LNCAP (cell line): ENCODE measurements at regions not wholly inside any gene's neighbourhood (a gene's known extent, or its start where the extent isn't known, plus 50 kb on each side); places are given as distances from the start of the nearest gene placed in this dataset.

ENCODE experiments used
- TF ChIP-seq, protein P1 (sequence below): fragments of 450-650 bp; IDR thresholded peaks from 2 replicates; pipeline ENCODE4 v1.5.1; 2017; ENCODE audit warnings: mild to moderate bottlenecking

DNA sequence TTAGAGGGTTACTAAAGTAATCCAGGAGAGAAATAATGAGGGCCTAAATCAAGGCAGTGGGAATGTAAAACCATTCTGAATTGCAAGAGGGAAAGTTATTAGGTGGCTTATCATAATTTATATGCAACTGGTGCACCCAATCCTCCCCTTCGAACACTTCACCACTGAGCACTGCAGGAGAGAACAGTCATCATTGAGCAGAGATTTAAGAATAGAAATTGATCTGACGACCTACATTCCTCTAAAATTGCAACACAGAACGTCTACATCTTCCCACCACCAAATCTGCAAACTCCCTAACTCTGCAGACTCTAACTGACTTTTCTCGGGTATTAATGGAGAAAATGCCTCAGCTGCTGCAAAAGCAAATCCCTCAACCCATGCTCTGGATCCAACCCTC is 138.5 kb upstream of the CDH20 start:
- TF ChIP-seq, protein P1, sequence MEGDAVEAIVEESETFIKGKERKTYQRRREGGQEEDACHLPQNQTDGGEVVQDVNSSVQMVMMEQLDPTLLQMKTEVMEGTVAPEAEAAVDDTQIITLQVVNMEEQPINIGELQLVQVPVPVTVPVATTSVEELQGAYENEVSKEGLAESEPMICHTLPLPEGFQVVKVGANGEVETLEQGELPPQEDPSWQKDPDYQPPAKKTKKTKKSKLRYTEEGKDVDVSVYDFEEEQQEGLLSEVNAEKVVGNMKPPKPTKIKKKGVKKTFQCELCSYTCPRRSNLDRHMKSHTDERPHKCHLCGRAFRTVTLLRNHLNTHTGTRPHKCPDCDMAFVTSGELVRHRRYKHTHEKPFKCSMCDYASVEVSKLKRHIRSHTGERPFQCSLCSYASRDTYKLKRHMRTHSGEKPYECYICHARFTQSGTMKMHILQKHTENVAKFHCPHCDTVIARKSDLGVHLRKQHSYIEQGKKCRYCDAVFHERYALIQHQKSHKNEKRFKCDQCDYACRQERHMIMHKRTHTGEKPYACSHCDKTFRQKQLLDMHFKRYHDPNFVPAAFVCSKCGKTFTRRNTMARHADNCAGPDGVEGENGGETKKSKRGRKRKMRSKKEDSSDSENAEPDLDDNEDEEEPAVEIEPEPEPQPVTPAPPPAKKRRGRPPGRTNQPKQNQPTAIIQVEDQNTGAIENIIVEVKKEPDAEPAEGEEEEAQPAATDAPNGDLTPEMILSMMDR: no peak

DNA sequence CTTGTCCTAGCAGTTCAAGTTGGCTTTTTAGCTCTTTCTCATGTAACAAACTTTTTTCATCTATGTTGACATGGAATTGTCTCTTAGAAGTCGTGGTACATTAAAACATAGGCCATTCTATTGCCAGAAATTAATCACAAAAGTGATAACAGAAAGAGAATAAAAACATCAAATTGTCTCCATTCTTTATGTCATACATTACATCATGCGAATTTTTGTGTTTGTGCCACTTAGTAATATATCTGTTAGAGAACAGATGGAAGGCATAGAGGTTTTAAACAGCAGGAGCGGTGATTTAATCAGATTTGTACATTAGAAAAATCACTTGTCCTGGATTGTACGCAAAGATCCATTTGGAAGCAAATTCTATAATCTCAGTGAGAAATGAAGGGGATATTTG is 136.5 kb upstream of the CDH20 start:
- TF ChIP-seq, protein P1: no peak

DNA sequence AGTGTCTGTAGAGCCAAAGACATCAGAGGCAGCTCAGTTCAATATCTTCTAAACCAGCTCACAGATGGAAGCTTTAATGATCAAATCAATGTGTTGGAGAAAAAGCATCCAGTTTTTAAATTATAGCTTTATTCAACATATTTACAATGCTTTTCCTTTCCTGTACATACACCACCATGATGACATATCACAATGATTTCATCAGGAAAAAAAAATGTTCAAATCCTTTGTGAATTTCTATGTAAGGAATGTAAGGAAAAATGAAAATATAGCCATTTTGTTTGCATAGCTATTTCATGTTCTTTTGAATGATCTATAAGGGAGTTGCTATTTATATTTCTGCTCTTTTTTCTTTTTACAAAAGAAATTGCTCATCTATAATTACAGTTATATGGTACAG is 134.7 kb upstream of the CDH20 start:
- TF ChIP-seq, protein P1: no peak

DNA sequence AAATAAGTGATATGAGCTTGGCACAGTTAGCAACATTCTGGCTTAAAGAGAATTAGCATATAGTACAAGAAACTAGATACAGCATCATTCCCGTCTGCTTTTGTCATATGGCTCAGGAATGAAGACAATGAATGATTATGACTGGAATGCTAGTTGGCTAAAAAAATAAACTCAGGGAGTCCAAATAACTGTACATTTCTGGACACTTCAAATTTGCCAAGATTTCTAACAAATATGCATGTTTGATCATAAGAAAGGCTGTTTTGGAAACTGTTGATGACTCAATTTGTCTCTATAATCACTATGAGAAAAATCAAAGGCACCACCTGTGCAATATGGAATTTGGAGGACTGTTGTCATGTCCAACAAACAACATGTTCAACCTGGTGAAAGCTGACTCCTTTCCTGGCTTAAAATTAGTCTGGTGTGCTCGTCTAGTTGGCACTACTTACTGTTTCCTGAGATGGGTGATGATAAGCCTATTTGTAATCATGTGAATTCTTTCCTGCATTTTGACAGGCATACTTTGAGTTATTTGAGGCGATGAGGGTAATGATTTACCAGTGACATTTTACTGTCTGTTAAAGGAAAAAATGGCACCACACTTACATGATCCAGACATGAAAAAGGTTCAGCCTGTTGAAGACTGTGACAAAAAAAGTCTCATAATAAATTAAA is 133.9 kb upstream of the CDH20 start:
- TF ChIP-seq, protein P1: no peak

DNA sequence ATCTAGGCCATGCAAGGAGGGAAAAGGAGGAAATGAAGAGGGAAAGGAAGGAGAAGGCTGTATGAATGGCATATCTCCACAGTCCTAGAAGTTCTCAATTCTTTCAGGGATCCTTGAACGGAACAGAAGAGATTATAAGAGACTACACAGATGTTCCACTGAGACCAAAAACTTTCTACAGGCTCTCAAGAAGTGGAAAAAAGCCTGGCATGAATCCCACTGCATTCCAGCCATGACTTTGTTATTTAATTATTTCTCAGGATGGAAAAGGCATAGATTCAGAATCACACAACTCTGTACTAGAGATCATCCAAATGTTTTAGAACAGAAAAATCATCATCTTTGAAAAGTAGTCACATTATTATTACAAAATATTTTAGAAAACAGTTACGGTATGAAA is 131.7 kb upstream of the CDH20 start:
- TF ChIP-seq, protein P1: no peak

DNA sequence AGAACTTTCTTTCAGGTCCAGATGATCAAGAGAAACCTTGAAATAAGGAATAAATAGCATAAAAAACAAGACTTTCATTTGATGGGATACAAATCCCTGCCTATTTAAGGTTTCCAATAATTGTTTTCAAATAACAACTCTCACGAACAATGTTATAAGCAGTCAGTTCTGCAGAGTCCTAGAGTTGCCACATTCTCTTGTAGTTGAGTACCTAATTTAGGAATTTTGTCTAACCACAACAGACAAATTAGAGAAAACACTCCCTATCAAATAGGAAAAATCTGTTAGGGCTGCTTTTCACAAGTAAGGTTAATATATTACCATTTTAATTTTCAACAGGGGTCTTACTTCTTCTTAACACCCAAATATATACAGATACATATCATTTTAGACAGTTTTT is 130.1 kb upstream of the CDH20 start:
- TF ChIP-seq, protein P1: no peak

DNA sequence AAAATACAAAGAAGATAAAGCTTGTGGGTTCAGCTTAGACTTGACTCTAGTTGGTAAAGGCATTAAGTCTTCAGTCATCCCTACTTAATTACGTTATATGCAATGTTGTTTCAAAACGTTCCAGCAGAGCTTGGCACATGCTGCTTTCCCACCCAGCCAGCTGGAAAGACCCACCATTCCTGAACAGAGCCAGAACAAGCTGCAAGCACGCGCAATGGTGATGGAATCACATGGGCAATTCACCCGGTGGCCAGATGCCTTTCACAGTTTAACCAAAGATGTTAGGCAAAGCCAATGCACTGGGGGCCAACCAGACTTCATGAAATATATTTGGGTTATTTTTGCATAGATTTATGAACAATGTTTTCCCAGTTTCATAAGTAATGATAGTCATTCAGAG is 123.4 kb upstream of the CDH20 start:
- TF ChIP-seq, protein P1: no peak

DNA sequence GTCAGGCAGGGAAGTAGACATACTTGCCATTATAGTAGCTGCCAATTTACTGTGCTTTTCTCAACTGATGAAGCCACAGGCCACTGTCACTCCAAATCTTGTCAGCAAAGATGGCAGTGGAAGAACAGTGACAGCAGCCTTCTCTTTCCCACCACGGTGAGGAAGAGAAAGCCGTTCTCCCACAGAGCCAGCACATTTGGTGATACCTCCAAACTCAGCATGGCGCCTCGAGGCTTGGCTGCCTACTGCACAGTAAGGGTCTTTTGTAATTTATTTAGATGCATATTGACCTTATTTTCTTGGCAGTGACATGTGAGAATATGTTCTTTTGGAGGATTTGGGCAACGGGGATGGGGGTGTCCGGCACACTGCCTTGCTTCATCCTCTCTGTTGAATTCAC is 117.2 kb upstream of the CDH20 start:
- TF ChIP-seq, protein P1: no peak
